Gastrocnemius medialis (tissue), 4 donors: ENCODE measurements at regions not wholly inside any gene's neighbourhood (a gene's known extent, or its start where the extent isn't known, plus 50 kb on each side); places are given as distances from the start of the nearest gene placed in this dataset.

Experiments
- ATAC-seq, 2 donors: fragments of 150-250 bp; one replicate each; pipeline ENCODE4 v1.9.1; 2016
- DNase-seq, 2 donors: peaks; one replicate each; pipeline ENCODE4 v3.0.0-alpha.2; 2019
- H3K27ac ChIP-seq, 4 donors: fragments of 200-600 bp; sonication (generic); 1 replicate in 1 of 4; 2 replicates in 3 of 4; pipeline ENCODE4 v1.5.1; 2016 to 2018; ENCODE audit warnings: mild to moderate bottlenecking in 2 of 4, moderate library complexity in 1 of 4
- H3K27me3 ChIP-seq, 3 donors: fragments of 200-600 bp; sonication (generic) in 2 of 3; 1 replicate in 1 of 3; 2 replicates in 2 of 3; pipeline versions ENCODE4 v1.5.1 to v1.6.0; 2016 to 2019; ENCODE audit warnings: mild to moderate bottlenecking in 1 of 3, moderate library complexity in 1 of 3
- H3K36me3 ChIP-seq, 2 donors: fragments of 200-600 bp; sonication (generic) in 1 of 2; one replicate each; pipeline ENCODE4 v1.5.1; 2017 to 2018
- H3K4me1 ChIP-seq, 2 donors: fragments of 200-600 bp; sonication (generic) in 1 of 2; one replicate each; pipeline ENCODE4 v1.5.1; 2016 to 2017; ENCODE audit warnings: mild to moderate bottlenecking in 2 of 2
- H3K4me3 ChIP-seq, 4 donors: fragments of 200-600 bp; sonication (generic) in 3 of 4; 1 replicate in 1 of 4; 2 replicates in 3 of 4; pipeline ENCODE4 v1.5.1; 2016 to 2019; ENCODE audit warnings: mild to moderate bottlenecking in 2 of 4
- H3K9me3 ChIP-seq, 3 donors: fragments of 200-600 bp; sonication (generic) in 2 of 3; 1 replicate in 1 of 3; 2 replicates in 2 of 3; pipeline ENCODE4 v1.5.1; 2016 to 2019
- POLR2A ChIP-seq, 2 donors: fragments of 450-650 bp; IDR thresholded peaks; one replicate each; pipeline ENCODE4 v1.6.1; 2017; ENCODE audit warnings: antibody characterized with exemption in 2 of 2, mild to moderate bottlenecking in 2 of 2, moderate library complexity in 2 of 2
- in situ Hi-C, 4 donors: fragments of 200-750 bp; cut with MboI; loops; one replicate each; pipeline versions ENCODE4 v1.15.0 to v1.8.0; 2017; ENCODE audit warnings: low sequenced_read_pairs in 4 of 4
- intact Hi-C: fragments of 100-400 bp; cut with DNase I; formaldehyde crosslinking; loops from one replicate; pipeline ENCODE4 v1.15.1; 2023; ENCODE audit warnings: low total_unique reads
- TF ChIP-seq, protein P1 (sequence below), 5 experiments: fragments of 450-650 bp in 3 of 5; fragments of 200-600 bp in 2 of 5; sonication (generic) in 2 of 5; IDR thresholded peaks in 4 of 5; conservative IDR thresholded peaks in 1 of 5; 1 replicate in 4 of 5; 2 replicates in 1 of 5; pipeline ENCODE4 v1.5.1; 2016 to 2019; ENCODE audit warnings: antibody characterized with exemption in 5 of 5, mild to moderate bottlenecking in 3 of 5, moderate library complexity in 3 of 5

DNA sequence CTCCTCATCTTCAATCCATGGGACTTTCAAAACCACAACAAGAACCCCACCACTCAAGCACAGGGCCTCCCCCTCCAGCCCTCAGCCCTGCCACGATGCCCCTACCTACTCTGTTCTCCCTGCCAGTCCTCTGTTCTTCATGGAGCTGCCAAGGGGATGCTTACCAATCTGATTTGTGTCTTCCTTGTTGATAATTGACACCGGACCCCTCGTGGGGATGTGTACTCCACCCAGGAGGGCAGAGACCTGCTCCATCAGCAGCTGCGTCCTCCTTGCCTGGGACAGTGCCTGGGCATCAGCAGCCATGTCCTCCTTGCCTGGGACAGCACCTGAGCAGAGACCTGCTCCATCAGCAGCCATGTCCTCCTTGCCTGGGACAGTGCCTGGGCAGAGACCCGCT is 1489.2 kb downstream of the TBC1D22A start:
- intact Hi-C loops: no loop called here
- no peaks in the 10 kb centered on the region for H3K36me3 ChIP-seq
- H3K4me3 ChIP-seq: no peak overlapping the region
- TF ChIP-seq POLR2A (IDR thresholded peaks at IDR 0.05): no peak
- TF ChIP-seq, protein P1, sequence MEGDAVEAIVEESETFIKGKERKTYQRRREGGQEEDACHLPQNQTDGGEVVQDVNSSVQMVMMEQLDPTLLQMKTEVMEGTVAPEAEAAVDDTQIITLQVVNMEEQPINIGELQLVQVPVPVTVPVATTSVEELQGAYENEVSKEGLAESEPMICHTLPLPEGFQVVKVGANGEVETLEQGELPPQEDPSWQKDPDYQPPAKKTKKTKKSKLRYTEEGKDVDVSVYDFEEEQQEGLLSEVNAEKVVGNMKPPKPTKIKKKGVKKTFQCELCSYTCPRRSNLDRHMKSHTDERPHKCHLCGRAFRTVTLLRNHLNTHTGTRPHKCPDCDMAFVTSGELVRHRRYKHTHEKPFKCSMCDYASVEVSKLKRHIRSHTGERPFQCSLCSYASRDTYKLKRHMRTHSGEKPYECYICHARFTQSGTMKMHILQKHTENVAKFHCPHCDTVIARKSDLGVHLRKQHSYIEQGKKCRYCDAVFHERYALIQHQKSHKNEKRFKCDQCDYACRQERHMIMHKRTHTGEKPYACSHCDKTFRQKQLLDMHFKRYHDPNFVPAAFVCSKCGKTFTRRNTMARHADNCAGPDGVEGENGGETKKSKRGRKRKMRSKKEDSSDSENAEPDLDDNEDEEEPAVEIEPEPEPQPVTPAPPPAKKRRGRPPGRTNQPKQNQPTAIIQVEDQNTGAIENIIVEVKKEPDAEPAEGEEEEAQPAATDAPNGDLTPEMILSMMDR (IDR thresholded peaks at IDR 0.05 in 4 of 5, conservative IDR thresholded peaks at IDR 0.05 in 1 of 5): no peak
- DNase-seq: no peak
- no peaks in the 10 kb centered on the region for H3K4me1 ChIP-seq
- in situ Hi-C loops: no loop called here
- no peak overlapping the region for H3K27ac ChIP-seq
- H3K27me3 ChIP-seq: peaks cover 0 to 6% (median 0%) of the 10 kb centered on the region in 3 donors
- no peak for ATAC-seq
- H3K9me3 ChIP-seq: no peaks in the 10 kb centered on the region

DNA sequence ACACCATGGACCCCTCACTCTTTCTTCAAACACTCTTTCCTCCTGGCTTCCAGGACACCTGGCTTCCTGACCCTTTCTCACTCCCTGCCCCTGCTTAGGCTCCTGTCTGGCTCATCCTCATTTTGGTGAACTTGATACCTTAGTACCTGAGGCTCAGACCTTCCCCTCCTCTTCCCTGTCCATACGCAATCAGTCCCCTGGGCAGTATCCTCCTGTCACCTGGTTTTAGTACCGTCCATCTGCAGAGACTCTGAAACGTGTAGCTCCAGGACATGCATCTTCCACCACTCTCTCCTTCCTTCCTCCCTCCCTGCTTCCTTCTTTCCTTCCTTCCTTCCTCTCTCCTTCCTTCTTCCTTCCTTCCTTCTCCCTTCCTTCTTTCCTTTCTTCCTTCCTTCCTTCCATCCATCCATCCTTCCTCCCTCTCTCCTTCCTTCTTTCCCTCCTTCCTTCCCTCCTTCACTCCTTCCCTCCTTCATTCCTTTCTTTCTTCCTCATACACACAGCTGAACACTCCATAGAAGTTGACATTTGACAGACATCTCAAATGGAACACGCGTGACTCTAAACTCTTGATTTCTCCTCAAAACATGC is 1488.6 kb downstream of the TBC1D22A start:
- in situ Hi-C loops: no loop called here
- Histone ChIP-seq H3K36me3 (no peaks in the 10 kb centered on the region), H3K4me3 (no peak overlapping the region), H3K27me3 (peaks cover 0 to 8% (median 0%) of the 10 kb centered on the region in 3 donors), H3K4me1 (no peaks in the 10 kb centered on the region), H3K9me3 (no peaks in the 10 kb centered on the region), H3K27ac (no peak overlapping the region)
- ATAC-seq (no peak), DNase-seq (no peak)
- intact Hi-C loops: no loop called here
- TF ChIP-seq, protein P1 (IDR thresholded peaks at IDR 0.05 in 4 of 5, conservative IDR thresholded peaks at IDR 0.05 in 1 of 5): no peak
- no peak for TF ChIP-seq POLR2A (IDR thresholded peaks at IDR 0.05)

DNA sequence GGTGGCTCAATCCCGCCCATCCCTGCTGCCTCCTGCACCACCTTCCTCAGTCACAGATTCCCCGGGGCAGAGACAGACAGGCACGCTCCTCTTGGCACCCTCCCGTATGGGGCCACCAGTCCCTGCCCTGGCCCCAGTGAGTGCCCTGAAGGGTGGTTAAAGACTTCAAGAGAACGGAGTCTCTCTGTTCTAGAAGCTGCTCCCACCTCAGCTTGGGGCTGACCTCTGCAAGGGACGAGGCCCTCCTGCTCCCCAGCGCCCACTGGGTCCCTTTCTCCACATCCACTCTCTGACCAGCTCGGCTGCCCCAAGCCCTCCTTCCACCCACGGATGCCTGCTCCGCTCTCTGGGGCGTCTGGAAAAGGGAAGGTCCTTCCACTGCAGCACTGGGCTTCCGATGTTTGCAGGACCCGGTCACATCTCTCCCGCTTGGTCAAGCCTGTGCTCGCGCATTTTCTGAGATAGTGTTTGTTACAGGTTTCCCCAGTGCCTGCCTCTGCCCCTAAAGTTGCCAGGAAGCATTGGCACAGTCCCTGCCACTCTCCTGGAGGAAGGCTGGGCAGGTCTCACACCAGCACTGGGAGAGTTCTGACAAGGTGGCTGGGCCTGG is 1487.9 kb downstream of the TBC1D22A start:
- Histone ChIP-seq H3K4me3 (no peak overlapping the region), H3K27me3 (peaks cover 0 to 8% (median 0%) of the 10 kb centered on the region in 3 donors), H3K27ac (no peak overlapping the region), H3K36me3 (no peaks in the 10 kb centered on the region), H3K4me1 (no peaks in the 10 kb centered on the region), H3K9me3 (no peaks in the 10 kb centered on the region)
- no peak for TF ChIP-seq POLR2A (IDR thresholded peaks at IDR 0.05)
- DNase-seq (no peak), ATAC-seq (no peak)
- in situ Hi-C loops: no loop called here
- intact Hi-C loops: no loop called here

DNA sequence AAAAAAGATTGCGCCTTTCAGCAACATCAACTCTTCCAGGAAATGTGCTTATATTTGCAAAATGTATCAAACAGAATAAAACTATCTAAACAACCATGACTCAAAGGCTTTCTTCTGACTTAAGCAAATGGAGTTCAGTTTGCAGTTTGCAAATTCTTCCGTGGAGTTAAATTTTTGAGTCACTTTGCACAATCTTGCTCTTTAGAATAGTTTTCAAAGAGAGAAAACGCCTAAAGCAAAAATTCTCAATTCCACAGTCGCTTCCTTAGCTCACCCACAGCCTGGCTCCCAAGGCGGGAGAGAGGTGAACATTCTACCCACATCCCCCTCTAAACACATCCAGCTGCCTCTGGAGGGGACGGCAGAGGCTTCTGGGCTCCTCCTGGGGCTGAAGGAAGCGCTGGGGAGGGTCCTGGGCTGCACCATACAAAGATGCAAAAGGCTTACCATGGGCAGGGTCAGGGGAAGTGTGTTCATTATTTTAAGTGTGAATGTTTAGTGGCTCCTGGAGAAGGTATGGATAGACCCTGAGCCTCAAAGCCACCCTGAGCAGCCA is 1487.3 kb downstream of the TBC1D22A start:
- H3K9me3 ChIP-seq: no peaks in the 10 kb centered on the region
- in situ Hi-C loops (no loop called here), intact Hi-C loops (no loop called here)
- no peak overlapping the region for H3K4me3 ChIP-seq
- H3K27me3 ChIP-seq: peaks cover 0 to 8% (median 0%) of the 10 kb centered on the region in 3 donors
- no peak for ATAC-seq
- no peak for TF ChIP-seq POLR2A (IDR thresholded peaks at IDR 0.05)
- TF ChIP-seq, protein P1 (IDR thresholded peaks at IDR 0.05 in 4 of 5, conservative IDR thresholded peaks at IDR 0.05 in 1 of 5): no peak
- H3K36me3 ChIP-seq: no peaks in the 10 kb centered on the region
- no peaks in the 10 kb centered on the region for H3K4me1 ChIP-seq
- no peak overlapping the region for H3K27ac ChIP-seq
- no peak for DNase-seq

DNA sequence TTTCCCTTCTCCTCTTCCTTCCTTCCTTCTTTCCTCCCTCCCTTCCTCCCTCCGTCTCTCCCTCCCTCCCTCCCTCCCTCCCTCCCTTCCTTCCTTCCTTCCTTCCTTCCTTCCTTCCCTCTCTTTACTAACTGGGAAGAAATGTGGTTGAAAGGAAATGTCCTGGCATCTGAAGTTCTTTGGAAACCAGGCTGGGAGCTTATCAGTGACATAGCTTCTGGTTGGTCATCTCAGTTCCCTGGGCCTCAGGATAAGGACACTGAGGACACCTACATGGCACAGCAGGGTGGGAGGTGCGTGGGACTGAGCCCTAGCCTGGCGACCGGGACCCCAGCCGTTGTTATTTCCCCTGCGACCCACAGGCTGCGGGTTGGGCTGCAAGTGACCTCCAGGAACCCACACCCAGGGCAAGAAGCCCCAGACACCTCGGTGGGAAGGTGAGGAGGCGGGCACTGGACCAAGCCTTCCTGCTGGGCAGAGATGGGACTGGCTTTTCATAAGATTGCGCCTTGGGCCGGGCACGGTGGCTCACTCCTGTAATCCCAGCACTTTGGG is 1486.5 kb downstream of the TBC1D22A start:
- no peaks in the 10 kb centered on the region for H3K9me3 ChIP-seq
- no peak overlapping the region for H3K27ac ChIP-seq
- no peaks in the 10 kb centered on the region for H3K36me3 ChIP-seq
- in situ Hi-C loops: no loop called here
- no peak overlapping the region for H3K4me3 ChIP-seq
- intact Hi-C loops: no loop called here
- no peak for DNase-seq
- no peak for ATAC-seq
- peaks cover 0 to 6% (median 0%) of the 10 kb centered on the region in 3 donors for H3K27me3 ChIP-seq
- H3K4me1 ChIP-seq: no peaks in the 10 kb centered on the region
- no peak for TF ChIP-seq POLR2A (IDR thresholded peaks at IDR 0.05)
- TF ChIP-seq, protein P1 (IDR thresholded peaks at IDR 0.05 in 4 of 5, conservative IDR thresholded peaks at IDR 0.05 in 1 of 5): no peak
